DMS114 treated with DMSO at 0.1 percent for 48 hours (cell line): ENCODE measurements at regions not wholly inside any gene's neighbourhood (a gene's known extent, or its start where the extent isn't known, plus 50 kb on each side); places are given as distances from the start of the nearest gene placed in this dataset.

Experiments used
- DNase-seq: peaks from one replicate; lab custom pipeline; 2025; ENCODE audit not compliant: unreplicated experiment; lab: John Stamatoyannopoulos, UW

DNA sequence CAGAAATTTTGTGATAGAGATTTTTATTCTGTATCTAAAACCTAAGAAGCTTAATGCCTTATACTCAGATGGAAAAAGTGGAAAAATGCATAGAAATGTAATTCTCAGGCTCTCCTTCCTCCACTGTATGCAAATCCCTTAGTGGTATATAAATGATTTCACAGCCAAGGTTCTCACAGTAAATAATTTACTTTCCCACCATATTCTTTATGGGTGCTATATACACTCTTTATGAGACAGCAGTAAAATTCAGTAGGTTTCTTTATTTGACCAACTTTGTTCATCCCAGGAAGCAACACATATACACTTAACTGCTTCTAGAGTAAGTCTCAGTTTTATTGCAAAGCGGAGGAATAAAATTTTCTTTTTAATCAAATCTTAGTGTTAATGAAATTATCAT lies 1399.7 kb downstream of the PCDH7 start:
- no peak for DNase-seq

DNA sequence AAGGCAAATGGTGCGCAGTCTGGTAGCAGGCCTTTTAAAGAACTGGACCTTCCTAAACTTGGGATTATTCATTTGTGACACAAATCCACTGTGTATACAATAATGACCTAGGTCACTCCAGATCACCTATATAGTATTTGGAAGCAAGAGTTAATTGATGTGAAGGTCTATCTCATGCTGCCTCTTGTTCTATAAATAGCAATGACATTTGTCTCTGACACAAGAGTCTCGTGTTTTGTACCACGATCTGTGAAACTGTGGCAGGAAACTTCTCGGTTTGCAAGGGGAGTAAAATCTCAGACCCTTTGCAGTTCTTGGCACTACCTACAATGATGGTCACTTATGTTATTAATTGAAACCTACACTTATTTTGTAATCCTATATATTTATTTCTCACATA lies 1408.4 kb downstream of the PCDH7 start:
- DNase-seq: no peak

DNA sequence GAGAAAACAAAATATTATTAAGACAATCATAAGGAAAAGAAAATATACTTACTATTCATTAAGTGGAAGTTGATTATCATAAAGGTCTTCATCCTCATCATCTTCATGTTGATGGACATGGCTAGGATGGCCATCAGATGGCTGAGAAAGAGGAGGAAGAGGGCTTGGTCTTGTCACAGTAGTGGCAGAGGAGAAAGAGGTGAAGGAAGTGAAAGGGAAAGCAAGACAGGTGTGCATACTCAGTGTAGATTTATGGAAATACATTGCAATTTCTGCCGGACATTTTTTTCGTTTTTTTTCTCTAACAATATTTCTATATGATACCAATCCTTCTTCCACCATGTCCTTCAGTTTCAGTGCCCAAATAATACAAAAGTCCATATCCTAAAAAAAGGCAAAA lies 1409.8 kb downstream of the PCDH7 start:
- no peak for DNase-seq

DNA sequence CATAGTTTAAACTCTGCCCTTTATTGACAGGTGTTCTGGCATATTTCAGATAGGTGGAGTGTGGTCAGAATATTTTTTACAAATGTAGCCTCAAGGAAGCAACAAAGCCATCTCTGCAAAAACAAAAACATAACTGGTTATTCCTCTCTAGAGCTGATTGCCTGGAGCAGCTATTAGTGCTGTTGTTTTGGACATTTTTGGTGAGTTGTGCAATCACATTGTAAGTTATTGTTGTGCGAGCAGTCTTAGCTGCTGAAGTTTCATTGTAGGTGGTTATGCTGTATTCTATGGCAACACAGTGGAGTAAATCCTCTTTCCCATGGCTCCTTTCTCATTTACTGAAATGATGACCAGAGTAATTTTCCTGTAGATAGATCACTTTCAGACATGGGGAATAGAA lies 1413.0 kb downstream of the PCDH7 start:
- no peak for DNase-seq

GRCh38 chr4:32133734-32134133 lies 1413.6 kb downstream of the PCDH7 start:
- DNase-seq: no peak

DNA sequence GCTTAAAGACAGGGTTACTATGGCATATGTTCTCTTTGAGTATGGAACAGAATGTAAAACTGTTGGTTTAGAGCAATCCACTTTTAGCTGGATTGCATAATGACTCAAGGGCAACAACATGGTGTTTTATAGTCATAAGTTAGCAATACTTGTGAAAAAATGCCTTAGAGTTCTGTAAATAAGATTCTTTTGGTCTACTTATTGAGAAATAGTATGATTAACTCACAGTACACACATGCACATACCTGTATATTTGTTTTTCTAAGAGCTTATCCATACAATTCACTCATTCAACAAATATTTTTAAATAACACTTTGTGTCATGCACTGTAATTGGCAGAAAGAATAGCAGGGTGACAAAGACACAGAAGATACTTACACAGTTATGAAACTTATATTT lies 1415.5 kb downstream of the PCDH7 start:
- DNase-seq: no peak

- no peak for DNase-seq
These were observed 1416.1 kb downstream of the PCDH7 start for GRCh38 chr4:32136081-32136787.

GRCh38 chr4:32140636-32141035 lies 1420.5 kb downstream of the PCDH7 start:
- DNase-seq: no peak

DNA sequence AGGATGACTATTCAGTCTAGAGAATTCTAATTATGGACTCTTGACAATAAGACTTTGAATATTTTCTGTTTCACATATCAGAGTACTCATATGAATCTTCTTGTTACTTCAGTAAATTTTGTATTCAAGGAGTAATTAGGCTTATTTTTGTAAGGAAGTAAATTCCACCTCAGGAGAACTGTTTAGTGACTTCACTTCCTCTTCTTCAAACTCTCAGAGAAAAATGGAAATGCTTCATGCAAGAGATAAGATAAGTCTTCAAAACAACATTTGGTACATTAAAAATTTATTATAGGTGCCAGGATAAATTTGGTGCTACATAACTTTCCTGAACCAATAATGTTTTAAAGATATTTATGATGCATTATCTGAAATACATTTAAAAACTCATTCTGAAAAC lies 1421.9 kb downstream of the PCDH7 start:
- no peak for DNase-seq

- no peak for DNase-seq
These were observed 1425.8 kb downstream of the PCDH7 start for GRCh38 chr4:32145987-32146386.

- DNase-seq: no peak
These were observed 1427.4 kb downstream of the PCDH7 start for GRCh38 chr4:32147446-32148085.

- no peak for DNase-seq
These were observed 1428.0 kb downstream of the PCDH7 start for GRCh38 chr4:32148111-32148666.

DNA sequence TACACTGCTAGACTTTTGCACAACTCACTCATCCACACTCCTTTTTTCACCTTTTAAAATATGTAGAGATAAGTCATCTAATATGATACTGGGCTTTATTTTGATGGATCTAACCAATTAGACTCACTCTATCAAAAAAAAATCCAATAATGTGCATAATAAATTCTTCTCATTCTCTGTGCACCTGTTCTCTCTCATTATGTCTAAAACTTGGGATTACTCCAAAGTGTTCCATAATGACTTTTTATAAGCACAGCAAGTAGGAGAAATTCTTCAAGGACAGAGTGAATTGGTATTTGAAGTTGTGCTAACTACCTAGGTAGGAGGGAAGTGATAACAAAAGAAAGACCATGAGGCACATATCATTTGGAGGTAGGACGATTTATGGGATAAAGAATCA lies 1438.8 kb downstream of the PCDH7 start:
- no peak for DNase-seq

- DNase-seq: no peak
These were observed 1441.2 kb downstream of the PCDH7 start for GRCh38 chr4:32161392-32161791.

- DNase-seq: no peak
These were observed 1443.0 kb downstream of the PCDH7 start for GRCh38 chr4:32163125-32163524.

- no peak for DNase-seq
These were observed 1449.7 kb downstream of the PCDH7 start for GRCh38 chr4:32169841-32170240.

DNA sequence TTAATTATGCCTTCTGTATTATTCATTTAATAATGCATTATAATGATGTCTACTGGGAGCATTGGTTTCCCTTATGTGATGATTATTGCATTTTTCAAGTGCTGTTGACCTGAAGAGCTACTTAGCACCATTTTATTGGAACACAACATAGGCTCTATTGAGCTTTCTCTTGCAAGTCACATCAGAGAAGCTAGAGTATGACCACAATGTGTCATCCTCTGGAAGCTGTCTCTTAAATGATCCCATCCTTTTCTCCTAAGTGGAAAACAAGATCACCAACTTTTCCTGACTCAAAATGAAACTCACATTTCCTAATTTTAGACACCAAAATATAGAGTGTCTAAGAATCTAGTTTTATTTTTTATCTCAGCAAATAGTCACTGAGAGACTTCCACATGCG lies 1451.9 kb downstream of the PCDH7 start:
- no peak for DNase-seq

- no peak for DNase-seq
These were observed 1452.6 kb downstream of the PCDH7 start for GRCh38 chr4:32172761-32173160.

GRCh38 chr4:32180086-32180485 lies 1459.9 kb downstream of the PCDH7 start:
- no peak for DNase-seq

- DNase-seq: no peak
These were observed 1464.0 kb downstream of the PCDH7 start for GRCh38 chr4:32184186-32184585.

DNA sequence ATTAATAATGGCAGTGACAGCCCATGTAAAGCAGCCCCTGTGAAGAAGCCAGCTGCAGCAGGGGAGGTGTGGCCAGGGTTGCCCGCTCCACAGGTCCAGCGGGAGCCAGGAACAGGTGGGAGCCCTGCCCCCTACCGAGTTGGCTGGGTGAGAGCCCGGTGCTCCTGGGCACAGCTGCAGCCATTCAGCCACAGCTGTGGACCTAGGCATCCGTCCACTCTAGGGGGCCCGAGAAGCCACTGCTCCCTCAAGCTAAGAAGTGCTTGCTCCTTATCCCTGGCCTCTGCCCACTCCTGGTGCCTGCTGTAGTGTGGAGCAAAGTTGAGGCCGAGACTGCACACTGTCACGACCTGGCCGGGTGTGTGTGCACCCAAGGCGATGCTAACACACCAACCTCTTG lies 1469.0 kb downstream of the PCDH7 start:
- DNase-seq: no peak

GRCh38 chr4:32189788-32190187 lies 1469.6 kb downstream of the PCDH7 start:
- DNase-seq: no peak

DNA sequence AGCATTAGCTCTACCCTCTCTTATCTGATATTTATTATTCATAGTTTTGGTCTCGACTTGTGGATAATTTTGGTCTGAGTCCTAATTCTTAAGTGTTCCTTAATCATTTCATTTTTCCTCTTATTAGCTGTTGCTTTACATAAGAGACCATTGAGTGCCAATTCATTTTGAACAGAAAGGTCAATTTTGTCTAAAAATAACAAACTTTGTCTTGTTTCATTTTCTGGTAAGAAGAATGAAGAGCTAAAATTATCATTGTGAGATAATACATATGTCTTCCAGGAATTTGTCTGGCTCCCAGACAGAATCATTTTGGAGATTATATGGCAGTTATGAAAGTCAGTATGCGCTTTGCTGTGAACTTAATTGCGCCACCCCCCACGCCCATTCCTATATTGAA lies 1471.8 kb downstream of the PCDH7 start:
- DNase-seq: no peak
